SK-N-MC (cell line): ENCODE measurements at regions not wholly inside any gene's neighbourhood (a gene's known extent, or its start where the extent isn't known, plus 50 kb on each side); places are given as distances from the start of the nearest gene placed in this dataset.

Experiments
- DNase-seq: peaks from one replicate; pipeline ENCODE4 v3.0.0-alpha.2; 2011; ENCODE audit warnings: low read depth, low spot score
- H3K27ac ChIP-seq: fragments of 200-600 bp; sonication (generic); 2 replicates; pipeline ENCODE4 v1.5.1; 2016; ENCODE audit warnings: mixed run types
- H3K36me3 ChIP-seq: fragments of 200-600 bp; sonication (generic); 2 replicates; pipeline ENCODE4 v1.6.1; 2017; ENCODE audit warnings: antibody characterized with exemption, low read length, mixed read lengths; ENCODE audit not compliant: insufficient read depth
- H3K4me3 ChIP-seq: fragments of 200-600 bp; sonication (generic); 2 replicates; pipeline ENCODE4 v1.5.1; 2016
- H3K9ac ChIP-seq: fragments of 200-600 bp; sonication (generic); 2 replicates; pipeline ENCODE4 v1.8.0; 2017; ENCODE audit warnings: mixed run types, mixed read lengths; ENCODE audit not compliant: insufficient read length
- H3K9me3 ChIP-seq: fragments of 200-600 bp; sonication (generic); 2 replicates; pipeline ENCODE4 v1.6.1; 2017; ENCODE audit warnings: low read depth, mild to moderate bottlenecking, antibody characterized with exemption, low read length, moderate library complexity, mixed read lengths
- EZH2 ChIP-seq: fragments of 200-600 bp; sonication (generic); IDR thresholded peaks from one replicate; pipeline ENCODE4 v1.6.1; 2017; ENCODE audit warnings: antibody characterized with exemption
- FOXP2 ChIP-seq: optimal IDR thresholded peaks from 2 replicates; pipeline ENCODE3; 2011; ENCODE audit warnings: mild to moderate bottlenecking, moderate library complexity; ENCODE audit not compliant: insufficient read depth; ENCODE audit errors: extremely low read length, control extremely low read depth
- POLR2AphosphoS5 ChIP-seq: IDR thresholded peaks from 2 replicates; pipeline ENCODE4 v1.6.1; 2012; ENCODE audit warnings: mild to moderate bottlenecking, low read depth, low read length, borderline replicate concordance

DNA sequence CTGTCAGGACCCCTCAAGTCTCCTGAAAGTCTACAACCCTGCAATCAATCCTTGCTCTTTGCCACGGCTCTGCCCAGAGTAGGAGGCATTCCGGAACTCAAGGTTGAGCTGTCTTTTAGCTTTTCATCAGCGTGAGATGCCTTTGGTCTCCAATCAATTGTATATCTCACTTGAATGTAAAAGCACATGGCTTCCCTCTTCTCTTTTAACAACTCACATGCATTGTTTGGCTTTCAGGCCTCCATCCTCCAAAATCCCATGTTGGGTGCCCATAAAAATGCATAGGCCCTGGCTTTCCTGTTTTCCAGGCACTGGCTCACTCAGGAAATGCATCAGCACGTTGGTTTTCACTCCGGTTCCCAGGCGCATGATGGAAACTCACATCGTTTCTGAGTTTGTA, 64.0 kb upstream of the FOXF1 start:
- no peaks in the 10 kb centered on the region for H3K9me3 ChIP-seq
- DNase-seq: no peak
- no peak overlapping the region for H3K4me3 ChIP-seq
- TF ChIP-seq EZH2 (no peak), FOXP2 (no peak), POLR2AphosphoS5 (no peak)
- no peaks in the 10 kb centered on the region for H3K36me3 ChIP-seq
- H3K27ac ChIP-seq: no peak overlapping the region
- H3K9ac ChIP-seq: no peak overlapping the region

DNA sequence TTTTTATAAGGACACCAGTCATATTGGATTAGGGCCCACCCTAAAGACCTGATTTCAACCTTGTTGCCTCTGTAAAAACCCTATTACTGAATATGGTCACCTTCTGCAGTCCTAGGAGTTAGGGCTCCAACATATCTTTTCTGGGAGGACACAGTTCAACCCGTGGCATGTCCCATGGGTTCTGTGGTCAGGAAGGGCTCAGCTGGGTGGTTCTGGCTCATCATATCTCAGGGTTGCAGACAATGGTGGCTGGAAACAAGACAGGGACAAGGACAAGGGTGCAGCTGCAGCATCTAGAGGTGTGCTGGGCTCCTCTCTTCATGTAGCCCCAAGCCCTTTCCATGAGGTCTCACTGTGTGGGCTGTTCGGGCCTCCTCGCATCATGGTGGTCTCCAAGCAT, 63.1 kb upstream of the FOXF1 start:
- H3K36me3 ChIP-seq: no peaks in the 10 kb centered on the region
- no peak for TF ChIP-seq POLR2AphosphoS5
- TF ChIP-seq FOXP2: no peak
- TF ChIP-seq EZH2: no peak
- DNase-seq: no peak
- no peak overlapping the region for H3K9ac ChIP-seq
- no peak overlapping the region for H3K27ac ChIP-seq
- H3K4me3 ChIP-seq: no peak overlapping the region
- no peaks in the 10 kb centered on the region for H3K9me3 ChIP-seq

DNA sequence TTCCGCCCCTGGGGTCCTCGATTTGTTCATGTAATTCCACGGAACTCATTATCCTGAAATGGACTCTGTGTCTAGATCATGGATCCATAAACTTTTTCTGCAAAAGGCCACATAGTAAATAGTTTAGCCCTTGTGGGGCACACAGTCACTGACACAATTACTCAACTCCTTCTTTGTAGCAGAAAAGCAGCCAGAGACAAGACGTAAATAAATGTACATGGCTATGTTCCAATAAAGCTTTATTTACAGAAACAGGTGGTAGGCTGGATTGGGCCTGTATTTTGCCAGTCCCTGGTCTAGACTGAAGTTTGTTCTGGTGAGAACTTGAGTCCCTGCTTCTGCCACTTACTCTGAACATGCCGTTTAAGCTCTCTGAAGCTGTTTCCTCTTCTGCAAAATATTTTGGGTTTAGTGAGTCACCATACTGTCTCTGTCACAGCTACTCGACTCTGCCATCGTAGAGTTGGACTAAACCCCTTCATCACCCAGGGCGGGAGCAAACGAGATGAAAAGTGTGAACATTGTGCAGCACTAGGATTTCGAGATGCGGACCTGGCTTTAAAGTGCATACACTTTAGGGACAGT, 61.9 kb upstream of the FOXF1 start:
- Histone ChIP-seq H3K9ac (no peak overlapping the region), H3K36me3 (no peaks in the 10 kb centered on the region), H3K27ac (no peak overlapping the region), H3K4me3 (no peak overlapping the region), H3K9me3 (no peaks in the 10 kb centered on the region)
- TF ChIP-seq FOXP2: no peak
- no peak for TF ChIP-seq EZH2
- TF ChIP-seq POLR2AphosphoS5: no peak
- no peak for DNase-seq

DNA sequence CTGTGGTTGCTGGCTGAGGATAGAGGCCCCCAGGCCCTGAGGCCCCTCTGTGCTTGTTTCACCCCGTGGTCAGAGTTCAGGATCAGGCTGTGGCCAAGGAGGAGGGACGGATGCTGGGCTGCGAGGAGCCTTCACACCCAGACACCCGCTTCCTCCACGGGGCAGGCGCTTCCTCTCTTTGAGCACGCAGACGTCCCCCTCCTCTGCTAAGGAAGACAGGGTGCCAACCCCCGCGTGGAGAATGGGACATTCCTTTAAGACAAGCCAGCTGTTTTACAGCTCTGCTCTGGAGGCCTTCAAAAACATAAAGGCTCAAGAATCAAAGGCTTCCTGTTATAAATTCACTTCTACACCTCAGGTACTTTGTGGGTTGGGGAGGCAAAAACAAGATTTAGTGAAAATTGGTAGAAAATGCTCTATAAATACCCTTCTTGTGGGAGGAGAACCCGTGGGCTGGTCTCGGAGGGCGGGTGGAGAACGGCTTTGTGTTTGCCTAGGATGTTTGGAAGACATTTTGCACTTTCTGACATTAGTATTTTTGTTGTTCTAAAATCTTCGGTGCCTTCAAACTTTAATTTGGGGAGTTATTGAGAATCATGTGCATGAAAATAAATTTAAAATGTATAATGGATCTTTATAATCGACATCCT, 60.8 kb upstream of the FOXF1 start:
- Histone ChIP-seq H3K9me3 (no peaks in the 10 kb centered on the region), H3K9ac (no peak overlapping the region)

DNA sequence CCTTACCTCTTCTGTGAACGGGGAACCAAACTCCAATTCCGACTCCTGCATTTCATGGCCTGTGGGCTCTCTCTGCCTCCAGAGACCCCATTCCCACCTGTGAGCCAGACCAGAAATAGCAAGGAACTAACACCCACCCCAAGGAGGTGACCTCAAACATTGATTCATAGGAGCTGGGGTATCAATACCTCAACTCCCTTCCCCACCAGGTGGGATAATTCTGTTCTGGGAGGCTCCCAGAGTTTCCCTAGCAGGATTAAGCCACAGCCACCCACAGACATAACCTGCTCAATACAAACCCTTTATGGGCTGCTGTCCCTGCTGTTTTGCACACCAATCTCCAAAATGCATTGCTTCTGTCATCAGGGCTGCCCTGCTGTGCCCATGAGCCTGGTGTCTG, 59.6 kb upstream of the FOXF1 start:
- H3K9ac ChIP-seq: no peak overlapping the region
- no peaks in the 10 kb centered on the region for H3K36me3 ChIP-seq
- H3K27ac ChIP-seq: no peak overlapping the region
- TF ChIP-seq FOXP2 (no peak), EZH2 (no peak), POLR2AphosphoS5 (no peak)
- no peak for DNase-seq
- no peak overlapping the region for H3K4me3 ChIP-seq
- H3K9me3 ChIP-seq: no peaks in the 10 kb centered on the region

More for the DNA sequence above, 60.8 kb upstream of the FOXF1 start:
- Histone ChIP-seq H3K27ac (no peak overlapping the region), H3K36me3 (no peaks in the 10 kb centered on the region), H3K4me3 (no peak overlapping the region)
- no peak for DNase-seq
- TF ChIP-seq POLR2AphosphoS5 (no peak), FOXP2 (no peak)

DNA sequence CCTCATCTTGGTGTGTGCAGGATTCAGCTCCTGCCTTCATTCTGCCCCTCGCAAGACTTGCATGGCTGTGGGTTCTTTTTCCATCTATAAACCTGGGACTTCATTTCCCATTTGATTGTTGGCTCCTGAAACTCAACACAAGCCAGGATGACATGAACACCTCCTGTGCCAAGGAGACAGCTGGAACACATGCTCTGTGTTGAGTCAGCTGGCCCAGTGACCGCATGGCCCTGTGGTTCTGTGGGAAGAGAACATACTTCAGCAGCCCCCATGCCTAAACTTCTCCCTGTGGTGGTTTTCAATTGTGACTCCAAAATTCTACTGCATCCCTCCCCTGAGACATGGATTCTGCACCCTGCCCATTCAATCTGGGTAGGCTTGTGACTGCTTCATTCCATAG, 57.9 kb upstream of the FOXF1 start:
- Histone ChIP-seq H3K27ac (no peak overlapping the region), H3K9me3 (no peaks in the 10 kb centered on the region), H3K4me3 (no peak overlapping the region), H3K9ac (no peak overlapping the region), H3K36me3 (no peaks in the 10 kb centered on the region)
- DNase-seq: no peak
- TF ChIP-seq FOXP2 (no peak), POLR2AphosphoS5 (no peak), EZH2 (no peak)

DNA sequence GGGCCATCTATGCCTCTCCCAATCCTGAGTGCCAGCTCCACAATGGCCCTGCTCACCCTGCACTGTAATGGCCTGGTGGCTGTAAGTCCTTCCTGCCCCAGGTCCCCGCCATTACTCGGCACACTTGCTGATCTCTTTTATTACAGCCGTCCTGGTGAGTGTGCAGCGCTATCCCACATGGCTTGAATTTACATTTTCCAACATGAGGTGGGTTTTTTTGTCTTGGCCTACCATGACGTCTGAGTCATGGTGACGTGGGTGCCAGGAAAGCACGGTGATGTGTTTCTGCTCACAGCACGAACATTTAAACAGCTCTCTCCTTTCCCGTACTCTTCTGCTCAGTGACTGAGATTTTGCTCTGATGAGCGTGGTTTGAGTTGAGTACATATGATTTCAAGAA, 55.2 kb upstream of the FOXF1 start:
- no peak for DNase-seq
- no peak overlapping the region for H3K27ac ChIP-seq

DNA sequence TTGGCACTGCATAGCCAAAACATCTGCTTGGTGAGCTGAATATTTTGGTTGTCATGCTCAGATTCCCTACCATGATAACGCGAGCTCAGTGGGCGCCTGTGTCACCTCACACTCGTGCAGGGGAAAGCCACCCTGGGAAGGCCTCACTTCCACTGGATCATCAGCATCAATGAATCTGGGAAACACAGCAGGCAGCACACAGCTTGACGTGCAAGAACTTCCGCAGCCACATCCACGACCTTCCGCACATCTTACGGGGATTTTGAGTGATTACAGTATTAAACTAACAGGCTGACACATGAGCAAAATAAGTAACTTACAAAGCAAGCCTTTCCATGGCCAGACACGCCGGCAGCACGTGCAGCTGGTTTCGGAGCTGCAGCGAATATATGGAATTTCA, 54.7 kb upstream of the FOXF1 start:
- no peak for DNase-seq
- no peak overlapping the region for H3K4me3 ChIP-seq
- TF ChIP-seq EZH2 (no peak), FOXP2 (no peak), POLR2AphosphoS5 (no peak)
- no peak overlapping the region for H3K27ac ChIP-seq
- H3K9me3 ChIP-seq: no peaks in the 10 kb centered on the region
- no peak overlapping the region for H3K9ac ChIP-seq
- no peaks in the 10 kb centered on the region for H3K36me3 ChIP-seq

More for the DNA sequence above, 55.2 kb upstream of the FOXF1 start:
- no peak overlapping the region for H3K9ac ChIP-seq
- no peaks in the 10 kb centered on the region for H3K9me3 ChIP-seq
- TF ChIP-seq FOXP2 (no peak), POLR2AphosphoS5 (no peak), EZH2 (no peak)
- H3K36me3 ChIP-seq: no peaks in the 10 kb centered on the region
- H3K4me3 ChIP-seq: no peak overlapping the region

DNA sequence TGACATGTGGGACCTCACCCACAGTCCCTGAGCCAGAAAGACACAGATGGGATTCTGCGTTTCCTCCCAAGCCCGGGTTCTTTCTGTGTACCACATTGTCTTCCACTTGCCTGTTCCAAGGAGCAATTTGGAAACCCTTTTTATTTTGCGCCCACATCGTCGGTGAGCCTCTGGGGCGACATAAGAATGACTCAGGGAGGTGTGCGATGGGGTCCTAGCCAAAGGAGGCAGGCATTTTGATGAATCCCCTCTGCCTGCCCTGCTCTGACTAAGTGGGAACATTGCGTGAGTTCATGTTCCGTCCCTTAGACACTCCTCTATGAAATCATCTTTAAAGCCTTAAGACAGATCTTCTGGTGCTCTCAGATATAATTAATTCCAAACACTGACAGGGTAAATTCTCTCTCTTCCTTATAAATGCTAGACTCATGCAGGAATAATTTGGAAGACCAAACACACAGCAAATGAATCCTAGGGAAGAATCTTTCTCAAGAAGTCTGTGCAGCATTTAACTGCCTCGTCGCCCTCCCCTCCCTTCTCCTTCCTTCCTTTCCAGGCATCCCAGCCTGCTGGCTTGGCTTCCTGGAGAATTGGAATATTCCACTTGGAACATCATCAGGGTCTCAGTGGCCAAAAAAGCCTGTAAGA, 52.7 kb upstream of the FOXF1 start:
- no peak overlapping the region for H3K9ac ChIP-seq
- TF ChIP-seq POLR2AphosphoS5: no peak
- TF ChIP-seq EZH2: no peak
- DNase-seq: no peak
- H3K9me3 ChIP-seq: no peaks in the 10 kb centered on the region
- no peak overlapping the region for H3K27ac ChIP-seq
- no peaks in the 10 kb centered on the region for H3K36me3 ChIP-seq
- H3K4me3 ChIP-seq: no peak overlapping the region
